CD4-positive, alpha-beta T cell treated with Interleukin-17A for 1 hour (primary cell): ENCODE measurements at regions not wholly inside any gene's neighbourhood (a gene's known extent, or its start where the extent isn't known, plus 50 kb on each side); places are given as distances from the start of the nearest gene placed in this dataset.

Experiments used
- DNase-seq: peaks from one replicate; pipeline ENCODE4 v3.0.0-alpha.2; 2020

GRCh38 chr13:58542530-58542929 lies 911.0 kb downstream of the PCDH17 start:
- no peak for DNase-seq

- no peak for DNase-seq
Observed at GRCh38 chr13:58547419-58547818, 915.9 kb downstream of the PCDH17 start.

- no peak for DNase-seq
Observed at GRCh38 chr13:58566176-58566575, 934.6 kb downstream of the PCDH17 start.

- DNase-seq, result no peak
Observed at GRCh38 chr13:58573743-58574142, 942.2 kb downstream of the PCDH17 start.

- DNase-seq, result no peak
Observed at GRCh38 chr13:58574791-58575190, 943.2 kb downstream of the PCDH17 start.

GRCh38 chr13:58579468-58579867 lies 947.9 kb downstream of the PCDH17 start:
- DNase-seq, result no peak

GRCh38 chr13:58583966-58584365 lies 952.4 kb downstream of the PCDH17 start:
- DNase-seq, result no peak

GRCh38 chr13:58584610-58585009 lies 953.1 kb downstream of the PCDH17 start:
- no peak for DNase-seq

- DNase-seq, result no peak
Observed at GRCh38 chr13:58587183-58587582, 955.6 kb downstream of the PCDH17 start.

- DNase-seq, result no peak
Observed at GRCh38 chr13:58592052-58592451, 960.5 kb downstream of the PCDH17 start.

GRCh38 chr13:58592786-58593185 lies 961.2 kb downstream of the PCDH17 start:
- no peak for DNase-seq

GRCh38 chr13:58594747-58595600 lies 963.4 kb downstream of the PCDH17 start:
- no peak for DNase-seq

GRCh38 chr13:58597552-58597951 lies 966.0 kb downstream of the PCDH17 start:
- DNase-seq, result no peak

- no peak for DNase-seq
Observed at GRCh38 chr13:58598241-58598640, 966.7 kb downstream of the PCDH17 start.

GRCh38 chr13:58611117-58611516 lies 979.6 kb downstream of the PCDH17 start:
- no peak for DNase-seq

- DNase-seq, result no peak
Observed at GRCh38 chr13:58617880-58618665, 986.5 kb downstream of the PCDH17 start.

GRCh38 chr13:58619396-58620113 lies 988.0 kb downstream of the PCDH17 start:
- no peak for DNase-seq

GRCh38 chr13:58620176-58620575 lies 988.6 kb downstream of the PCDH17 start:
- DNase-seq, result no peak

- no peak for DNase-seq
Observed at GRCh38 chr13:58625703-58626389, 994.3 kb downstream of the PCDH17 start.

GRCh38 chr13:58630794-58631193 lies 999.2 kb downstream of the PCDH17 start:
- no peak for DNase-seq

- DNase-seq, result no peak
Observed at GRCh38 chr13:58633226-58633625, 1001.7 kb downstream of the PCDH17 start.

GRCh38 chr13:58655086-58655485 lies 1023.5 kb downstream of the PCDH17 start:
- no peak for DNase-seq

- DNase-seq, result no peak
Observed at GRCh38 chr13:58660826-58661225, 1029.3 kb downstream of the PCDH17 start.
